ENCODE measurements at regions not wholly inside any gene's neighbourhood (a gene's known extent, or its start where the extent isn't known, plus 50 kb on each side); places are given as distances from the start of the nearest gene placed in this dataset.
A peak's percentile ranks its signal among the peaks of the same experiment; 100 is the strongest.

GRCh38 chrX:15914486-15914885 lies 59.9 kb upstream of the AP1S2 start:
- DNase-seq = no peak

DNA sequence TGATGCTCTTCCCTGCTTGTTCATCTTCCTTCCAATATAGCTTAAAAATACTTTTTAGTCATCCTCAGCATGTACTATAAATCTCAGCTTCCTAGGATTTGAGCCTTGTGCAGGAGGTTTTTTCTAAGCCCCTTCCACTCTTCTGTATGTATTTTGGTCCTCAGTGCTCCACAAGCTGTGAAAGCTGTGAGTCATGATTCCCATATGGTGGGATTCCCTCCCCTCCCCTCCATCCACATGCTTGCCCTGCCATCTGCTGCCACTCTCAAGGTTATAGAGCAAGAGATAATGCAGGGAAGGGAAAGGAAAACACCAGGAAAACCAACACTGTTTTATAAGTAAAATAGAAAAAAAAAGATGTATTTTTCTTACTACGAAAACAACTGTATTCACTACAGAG lies 58.5 kb upstream of the AP1S2 start:
- peak in 1 of 2 donors; percentile 11 for DNase-seq

DNA sequence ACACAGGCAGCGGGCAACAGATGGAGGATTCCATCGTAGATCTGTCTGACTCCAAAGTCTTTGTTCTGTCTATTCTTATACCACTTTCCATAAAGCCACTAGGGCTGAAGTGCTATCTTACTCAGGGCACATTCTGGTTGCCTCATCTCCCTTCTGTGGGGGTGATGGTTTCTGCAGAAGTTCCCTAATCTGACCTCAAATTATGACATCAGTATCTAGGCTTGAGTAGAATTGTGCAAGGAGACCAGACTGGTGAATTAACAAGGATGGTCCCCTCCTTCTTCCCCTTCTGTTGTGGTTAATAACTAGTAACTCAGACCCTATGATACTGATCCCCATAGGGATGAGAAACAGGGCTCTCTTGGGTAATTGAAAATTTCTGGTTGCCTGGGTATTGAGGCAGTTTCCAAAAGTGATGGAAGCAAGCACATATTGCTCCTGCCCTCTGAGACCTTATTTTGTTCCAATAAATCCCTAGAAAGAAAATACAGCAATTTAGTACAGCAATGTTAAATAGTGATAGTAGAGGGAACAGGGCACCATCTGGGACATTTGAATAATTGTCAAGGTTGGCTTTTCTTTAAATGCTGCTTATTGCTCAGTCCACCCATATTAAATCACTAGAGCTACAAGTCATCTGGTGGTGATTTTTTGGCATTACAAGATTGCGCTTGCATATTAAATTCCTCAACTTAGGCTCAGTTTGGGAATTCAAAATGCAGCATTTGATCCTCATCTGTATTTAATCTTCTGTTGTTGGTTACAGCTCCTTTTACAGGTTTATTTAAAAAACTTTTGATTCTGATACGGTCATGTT lies 57.3 kb upstream of the AP1S2 start:
- DNase-seq = no peak

DNA sequence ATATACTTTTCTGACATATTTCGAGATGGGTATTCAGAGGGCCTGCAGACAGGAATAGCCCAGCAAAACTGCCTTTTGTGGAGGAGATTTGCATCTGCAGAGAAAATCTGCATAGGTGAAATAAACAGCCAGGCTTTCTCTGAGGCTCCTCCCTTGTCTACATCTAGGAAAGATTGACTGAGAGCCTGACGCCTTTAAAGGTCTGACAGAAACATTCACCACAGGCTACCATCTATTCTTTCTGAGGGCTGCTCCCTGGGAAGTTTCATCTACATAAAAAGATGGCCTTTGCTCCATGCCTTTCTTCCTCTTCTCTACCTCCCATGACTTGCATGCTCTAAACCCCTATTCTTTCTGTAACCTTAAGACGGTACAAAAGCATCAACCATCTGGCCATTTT lies 55.0 kb upstream of the AP1S2 start:
- no peak for DNase-seq

GRCh38 chrX:15908603-15909290 lies 54.1 kb upstream of the AP1S2 start:
- DNase-seq = peak in 1 of 2 donors; percentile 15

- peak in 1 of 2 donors; percentile 20 for DNase-seq
Observed at GRCh38 chrX:15906041-15906943, 51.7 kb upstream of the AP1S2 start.

Data from hippocampal formation (tissue), 2 donors.